HG03432 (cell line): ENCODE measurements at regions not wholly inside any gene's neighbourhood (a gene's known extent, or its start where the extent isn't known, plus 50 kb on each side); places are given as distances from the start of the nearest gene placed in this dataset.

ENCODE experiments used
- ATAC-seq: cut with Tn5 transposase; IDR thresholded peaks from one replicate; pipeline ENCODE4 v1.9.1; 2021; ENCODE audit warnings: mild to moderate bottlenecking, moderate library complexity; ENCODE audit not compliant: unreplicated experiment

GRCh38 chr1:201682964-201683363 lies 144.0 kb downstream of the NAV1 start:
- ATAC-seq: no peak

- ATAC-seq: no peak
Observed at GRCh38 chr1:201683397-201683796, 144.5 kb downstream of the NAV1 start.

- ATAC-seq: no peak
Observed at GRCh38 chr1:201685485-201685884, 143.5 kb upstream of the IPO9 start.

GRCh38 chr1:201686714-201687455 lies 142.1 kb upstream of the IPO9 start:
- ATAC-seq: no peak

GRCh38 chr1:201688514-201688913 lies 140.4 kb upstream of the IPO9 start:
- ATAC-seq: no peak

GRCh38 chr1:201689647-201690046 lies 139.3 kb upstream of the IPO9 start:
- no peak for ATAC-seq

GRCh38 chr1:201690528-201690927 lies 138.4 kb upstream of the IPO9 start:
- ATAC-seq: no peak

- no peak for ATAC-seq
Observed at GRCh38 chr1:201691716-201692554, 137.0 kb upstream of the IPO9 start.

GRCh38 chr1:201692555-201693394 lies 136.2 kb upstream of the IPO9 start:
- ATAC-seq: no peak

GRCh38 chr1:201693890-201694607 lies 134.9 kb upstream of the IPO9 start:
- ATAC-seq: no peak

- no peak for ATAC-seq
Observed at GRCh38 chr1:201694608-201695335, 134.2 kb upstream of the IPO9 start.

GRCh38 chr1:201695607-201696006 lies 133.3 kb upstream of the IPO9 start:
- no peak for ATAC-seq

- no peak for ATAC-seq
Observed at GRCh38 chr1:201696217-201696761, 132.7 kb upstream of the IPO9 start.

- no peak for ATAC-seq
Observed at GRCh38 chr1:201697174-201697573, 131.8 kb upstream of the IPO9 start.

GRCh38 chr1:201701831-201702230 lies 127.1 kb upstream of the IPO9 start:
- ATAC-seq: no peak

- ATAC-seq: no peak
Observed at GRCh38 chr1:201702936-201703335, 126.0 kb upstream of the IPO9 start.

GRCh38 chr1:201703621-201704438 lies 125.1 kb upstream of the IPO9 start:
- peak; percentile 60 for ATAC-seq

GRCh38 chr1:201704439-201704792 lies 124.5 kb upstream of the IPO9 start:
- no peak for ATAC-seq

- no peak for ATAC-seq
Observed at GRCh38 chr1:201705389-201705788, 123.6 kb upstream of the IPO9 start.
